Urinary bladder (tissue), 3 donors: ENCODE measurements at regions not wholly inside any gene's neighbourhood (a gene's known extent, or its start where the extent isn't known, plus 50 kb on each side); places are given as distances from the start of the nearest gene placed in this dataset.
"Not testable (repeated sequence)": the region's sequence is repeated elsewhere in the genome, so short reads cannot be mapped to it uniquely, and the experiment has no call there.

Experiments used
- DNase-seq: peaks from one replicate; pipeline ENCODE4 v3.0.0-alpha.2; 2015; ENCODE audit errors: extremely low spot score
- H3K27ac ChIP-seq: one replicate; pipeline ENCODE4 v1.5.1; 2013; ENCODE audit warnings: low read depth, mild to moderate bottlenecking, moderate library complexity
- H3K36me3 ChIP-seq: one replicate; pipeline ENCODE4 v1.6.1; 2013; ENCODE audit warnings: mild to moderate bottlenecking, moderate library complexity; ENCODE audit not compliant: insufficient read depth
- H3K4me1 ChIP-seq: one replicate; pipeline ENCODE4 v1.6.1; 2013; ENCODE audit warnings: mild to moderate bottlenecking, moderate library complexity; ENCODE audit not compliant: insufficient read depth
- H3K4me3 ChIP-seq: one replicate; pipeline ENCODE4 v1.5.1; 2013; ENCODE audit warnings: low read depth, low read length
- WGBS: extraction: QIAGEN DNeasy Blood & Tissue Kit; methylation state at CpG from one replicate; pipeline ENCODE4 v1.1.7; 2013; 5-methylcytosine and 5-hydroxymethylcytosine counted together
- donor health status: healthy with polysubstance abuse.
- donor health status: healthy.

DNA sequence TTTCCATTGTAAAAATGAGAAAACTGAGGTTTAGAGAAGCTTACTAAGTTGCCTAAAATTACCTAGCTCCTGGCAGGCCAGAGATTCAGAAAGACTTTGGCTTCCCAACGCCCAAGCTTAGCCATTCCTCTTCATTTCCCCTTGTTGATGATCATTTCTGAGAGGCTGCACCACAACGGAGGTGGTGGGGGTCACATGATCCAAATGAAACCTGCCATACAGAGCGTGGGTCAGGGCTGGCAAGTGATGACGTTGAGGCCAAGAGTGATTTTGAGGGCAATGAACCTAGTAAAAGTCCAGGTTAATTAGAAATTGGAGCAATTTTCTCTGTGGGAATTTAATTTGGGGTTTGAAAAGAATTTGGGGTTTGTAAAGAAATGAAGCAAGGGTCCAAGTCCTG is 109.9 kb downstream of the TMEM182 start:
- no peak for DNase-seq
- no peak overlapping the region for H3K27ac ChIP-seq
- WGBS: 77% methylated on average over 4 of the region's 4 CpGs
- no peak overlapping the region for H3K4me3 ChIP-seq
- H3K4me1 ChIP-seq: no peaks in the 10 kb centered on the region
- H3K36me3 ChIP-seq: no peaks in the 10 kb centered on the region

DNA sequence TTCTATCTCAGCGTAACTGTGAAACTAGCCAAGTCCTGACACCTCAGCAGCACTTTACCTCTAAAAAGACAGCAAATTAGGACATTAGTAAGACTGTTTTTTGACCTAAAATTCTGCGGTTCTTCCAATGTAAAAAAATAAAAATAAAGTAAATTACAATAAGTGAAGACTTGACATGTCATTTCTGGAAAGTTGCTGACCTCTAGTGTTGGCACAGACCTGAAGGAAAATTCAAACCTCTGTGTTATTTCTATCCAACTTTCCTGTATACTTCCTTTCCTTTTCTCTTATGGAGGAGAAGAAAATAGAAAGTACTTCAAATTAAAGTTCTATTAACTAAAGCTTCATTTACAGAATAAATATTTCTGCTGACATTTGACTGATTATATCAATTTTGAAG is 110.6 kb downstream of the TMEM182 start:
- H3K36me3 ChIP-seq: no peaks in the 10 kb centered on the region
- no peak for DNase-seq
- 77% methylated on average over 2 of the region's 2 CpGs for WGBS

DNA sequence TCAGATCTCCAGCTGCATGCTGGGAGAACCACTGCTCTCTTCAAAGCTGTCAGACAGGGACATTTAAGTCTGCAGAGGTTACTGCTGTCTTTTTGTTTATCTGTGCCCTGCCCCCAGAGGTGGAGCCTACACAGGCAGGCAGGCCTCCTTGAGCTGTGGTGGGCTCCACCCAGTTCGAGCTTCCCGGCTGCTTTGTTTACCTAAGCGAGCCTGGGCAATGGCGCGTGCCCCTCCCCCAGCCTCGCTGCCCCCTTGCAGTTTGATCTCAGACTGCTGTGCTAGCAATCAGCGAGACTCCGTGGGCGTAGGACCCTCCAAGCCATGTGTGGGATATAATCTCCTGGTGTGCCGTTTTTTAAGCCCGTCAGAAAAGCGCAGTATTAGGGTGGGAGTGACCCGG is 117.7 kb downstream of the TMEM182 start:
- H3K4me3 ChIP-seq, H3K36me3 ChIP-seq, H3K27ac ChIP-seq, DNase-seq, H3K4me1 ChIP-seq: not testable (repeated sequence)
- 92% methylated on average over 13 of the region's 13 CpGs for WGBS

More for the DNA sequence above, 110.6 kb downstream of the TMEM182 start:
- Histone ChIP-seq H3K4me3 (no peak overlapping the region), H3K4me1 (no peaks in the 10 kb centered on the region), H3K27ac (no peak overlapping the region)

DNA sequence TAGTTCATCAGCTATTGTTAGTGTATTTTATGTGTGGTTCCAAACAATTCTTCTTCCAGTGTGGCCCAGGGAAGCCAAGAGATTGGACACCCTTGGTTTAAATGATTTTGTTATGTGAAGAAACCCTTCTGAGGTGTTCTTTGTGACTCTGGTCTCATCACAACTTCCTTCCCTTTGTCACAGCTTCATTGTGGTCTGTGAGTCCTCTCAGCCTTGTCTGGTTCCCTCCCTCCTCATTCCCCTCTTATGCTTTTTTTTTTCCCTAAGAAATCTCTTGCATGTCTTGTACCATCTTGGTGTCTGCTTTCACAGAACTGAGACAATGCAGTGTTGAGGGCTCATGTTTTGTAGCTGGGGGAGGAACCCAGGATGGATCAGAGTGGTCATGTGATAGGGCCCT is 118.9 kb downstream of the TMEM182 start:
- H3K4me3 ChIP-seq: no peak overlapping the region
- no peaks in the 10 kb centered on the region for H3K36me3 ChIP-seq
- no peaks in the 10 kb centered on the region for H3K4me1 ChIP-seq

DNA sequence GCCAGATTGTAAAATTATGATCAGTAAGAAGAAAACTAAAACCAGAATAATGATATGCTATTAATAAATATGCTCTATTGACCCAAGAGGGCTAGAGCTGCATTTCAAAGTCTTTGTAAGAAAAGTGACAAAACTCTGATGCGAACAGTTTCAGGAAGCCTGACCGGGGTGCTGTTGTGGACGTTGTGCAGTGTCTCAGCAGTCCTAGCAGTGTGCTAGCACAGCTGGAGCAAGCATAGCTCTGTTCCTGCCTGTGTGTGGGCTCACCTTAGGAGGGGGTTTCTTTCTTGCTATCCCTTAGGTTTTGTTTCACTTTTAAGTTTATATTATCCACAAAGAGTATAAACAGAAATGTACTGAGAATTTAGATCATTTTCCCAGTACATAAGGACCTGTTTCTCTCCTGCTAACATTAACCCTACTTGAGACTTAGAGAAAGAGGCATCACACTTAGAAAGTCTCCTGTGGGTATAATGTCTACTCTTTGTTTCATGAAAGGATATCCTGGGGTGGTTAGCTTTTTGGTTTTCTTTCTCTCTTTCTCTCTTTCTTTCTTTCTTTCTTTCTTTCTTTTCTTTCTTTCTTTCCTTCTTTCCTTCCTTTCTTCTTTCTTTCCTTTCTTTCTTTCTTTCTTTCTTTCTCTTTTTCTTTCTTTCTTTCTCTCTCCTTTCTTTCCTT is 124.5 kb downstream of the TMEM182 start:
- no peaks in the 10 kb centered on the region for H3K36me3 ChIP-seq
- DNase-seq: no peak
- H3K27ac ChIP-seq: no peak overlapping the region
- H3K4me3 ChIP-seq: no peak overlapping the region
- 26% methylated on average over 3 of the region's 3 CpGs for WGBS
- H3K4me1 ChIP-seq: no peaks in the 10 kb centered on the region

More for the DNA sequence above, 118.9 kb downstream of the TMEM182 start:
- DNase-seq: no peak
- H3K27ac ChIP-seq: no peak overlapping the region

DNA sequence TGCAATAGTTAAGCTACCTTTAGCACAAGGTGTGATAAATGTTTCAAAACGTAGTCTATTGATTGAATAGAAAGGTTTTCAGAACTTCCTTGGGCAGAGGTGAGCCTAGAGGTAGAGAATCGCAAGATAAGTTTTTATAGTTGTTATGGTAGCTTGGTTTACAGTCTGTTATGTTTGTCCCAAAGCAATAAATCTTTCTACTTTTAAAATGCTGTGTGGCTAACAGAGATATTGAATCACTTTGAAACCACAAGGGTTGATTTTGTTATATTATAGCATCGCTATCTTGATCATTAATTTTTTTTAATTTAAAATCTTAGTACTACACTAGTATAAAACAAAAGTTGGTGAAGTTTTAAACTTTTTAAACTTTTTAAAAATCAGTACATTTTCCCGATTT is 126.7 kb downstream of the TMEM182 start:
- no peak for DNase-seq
- Histone ChIP-seq H3K4me1 (no peaks in the 10 kb centered on the region), H3K4me3 (no peak overlapping the region), H3K27ac (no peak overlapping the region), H3K36me3 (no peaks in the 10 kb centered on the region)
- WGBS: 50% methylated on average over 4 of the region's 4 CpGs

DNA sequence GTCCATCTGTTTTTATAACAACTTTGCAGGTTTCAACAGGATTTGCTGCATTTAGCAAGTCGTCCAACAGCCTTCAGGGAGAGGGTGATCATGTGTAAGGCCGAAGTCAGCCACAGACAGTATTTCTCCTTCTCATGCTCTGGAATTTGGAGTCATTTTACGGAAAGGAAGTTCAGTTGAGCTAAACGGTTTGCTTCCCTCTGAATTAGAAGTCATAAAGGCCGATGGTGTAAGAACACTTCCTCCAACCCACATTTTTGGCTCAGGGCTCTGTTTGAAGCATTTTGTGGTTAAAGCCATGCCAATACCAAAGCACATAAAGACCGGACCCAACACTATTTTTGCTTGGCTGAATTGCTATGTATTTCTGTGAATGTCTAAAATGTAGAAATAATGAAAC is 129.5 kb downstream of the TMEM182 start:
- no peak for DNase-seq
- H3K36me3 ChIP-seq: no peaks in the 10 kb centered on the region
- H3K4me1 ChIP-seq: no peaks in the 10 kb centered on the region
- 19% methylated on average over 6 of the region's 6 CpGs for WGBS
- no peak overlapping the region for H3K27ac ChIP-seq
- H3K4me3 ChIP-seq: no peak overlapping the region

DNA sequence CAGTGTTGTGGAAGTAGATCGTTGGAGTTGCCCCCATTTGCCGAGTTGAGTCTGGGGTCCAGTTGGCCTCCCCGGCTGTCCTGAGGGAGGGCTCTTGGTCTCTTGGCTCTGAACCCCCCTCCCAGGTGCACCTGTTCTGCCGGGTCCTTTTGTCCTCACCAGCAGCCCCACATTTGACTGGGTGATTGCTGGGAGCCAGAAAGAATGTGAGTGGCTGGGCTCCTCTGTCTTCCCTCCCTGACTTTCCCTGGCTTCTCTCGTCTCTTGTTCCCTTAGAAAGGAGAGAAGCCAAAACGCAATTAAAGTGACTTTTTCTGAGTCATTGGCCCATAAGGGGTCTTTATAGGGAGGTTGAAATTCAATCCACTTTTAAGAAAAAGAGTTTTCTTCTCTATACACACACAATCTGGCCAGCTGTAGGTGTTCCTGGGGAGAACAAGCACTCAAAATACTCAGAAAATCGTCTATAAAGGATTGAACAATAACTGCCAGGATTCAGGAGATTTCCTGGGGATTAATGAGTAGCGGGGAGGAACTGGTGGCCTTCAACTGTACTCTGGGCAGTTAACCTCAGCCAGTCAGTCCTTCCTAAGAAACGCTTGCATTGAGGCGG is 131.0 kb downstream of the TMEM182 start:
- Histone ChIP-seq H3K36me3 (no peaks in the 10 kb centered on the region), H3K27ac (no peak overlapping the region), H3K4me3 (no peak overlapping the region), H3K4me1 (no peaks in the 10 kb centered on the region)
- 52% methylated on average over 10 of the region's 10 CpGs for WGBS
- no peak for DNase-seq

DNA sequence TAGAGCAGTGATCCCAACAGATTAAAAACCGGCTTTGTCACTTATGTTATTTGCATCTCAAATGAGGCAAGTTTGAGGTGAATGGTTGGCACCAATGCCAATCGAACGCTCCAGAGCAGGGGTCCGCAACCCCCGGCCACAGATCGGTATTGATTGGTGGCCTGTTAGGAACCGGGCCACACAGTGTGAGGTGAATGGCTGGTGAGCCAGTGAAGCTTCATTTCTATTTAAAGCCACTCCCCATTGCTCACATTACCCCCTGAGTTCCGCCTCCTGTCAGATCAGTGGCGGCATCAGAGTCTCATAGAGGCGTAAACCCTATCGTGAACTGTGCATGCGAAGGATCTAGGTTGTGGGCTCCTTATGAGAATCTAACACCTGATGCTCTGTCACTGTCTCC is 132.0 kb downstream of the TMEM182 start:
- Histone ChIP-seq H3K4me1 (no peaks in the 10 kb centered on the region), H3K27ac (no peak overlapping the region), H3K4me3 (no peak overlapping the region), H3K36me3 (no peaks in the 10 kb centered on the region)
- no peak for DNase-seq
- 96% methylated on average over 12 of the region's 12 CpGs for WGBS

DNA sequence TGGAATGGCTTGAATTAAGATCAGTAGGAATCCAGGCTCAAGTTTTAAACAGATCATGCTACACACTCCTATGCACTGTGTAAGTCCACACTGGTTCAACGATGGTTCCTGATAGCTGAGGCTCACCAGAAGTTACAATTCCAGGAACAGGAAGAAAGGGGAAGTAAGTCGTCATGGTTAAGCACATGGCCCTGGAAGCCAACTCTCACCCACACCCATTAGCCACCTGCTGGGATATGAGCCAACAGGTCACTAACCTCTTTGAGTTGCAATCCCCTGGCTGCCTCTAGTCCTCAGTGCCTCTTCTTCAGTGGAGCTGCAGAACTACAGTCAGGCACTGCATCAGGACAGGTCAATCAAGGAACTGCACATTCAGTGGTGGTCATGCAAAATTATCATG is 133.5 kb downstream of the TMEM182 start:
- Histone ChIP-seq H3K27ac (no peak overlapping the region), H3K4me3 (no peak overlapping the region), H3K4me1 (no peaks in the 10 kb centered on the region), H3K36me3 (no peaks in the 10 kb centered on the region)
- WGBS: 54% methylated on average over 2 of the region's 2 CpGs
- DNase-seq: no peak

DNA sequence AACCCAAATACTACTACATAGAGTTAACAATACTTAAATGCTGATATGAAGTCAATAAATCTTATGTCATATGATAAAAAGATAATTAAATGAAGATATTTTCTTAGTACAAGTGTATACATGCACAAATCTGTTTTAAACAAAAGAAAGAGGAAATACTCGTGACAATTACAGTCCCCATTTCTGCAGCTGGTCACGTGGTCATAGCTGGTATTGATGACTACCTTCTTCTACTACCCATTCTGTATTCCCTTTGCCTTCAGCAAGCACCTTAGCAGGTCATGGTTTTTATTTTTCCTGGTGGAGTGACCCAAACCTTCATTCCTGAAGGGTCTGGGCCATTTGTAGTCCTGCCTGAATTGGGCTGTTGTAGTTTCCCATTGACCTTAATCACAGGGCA is 147.4 kb downstream of the TMEM182 start:
- WGBS: 50% methylated on average over 2 of the region's 2 CpGs
- not testable (repeated sequence) for H3K4me1 ChIP-seq, H3K4me3 ChIP-seq, H3K36me3 ChIP-seq, H3K27ac ChIP-seq, DNase-seq

DNA sequence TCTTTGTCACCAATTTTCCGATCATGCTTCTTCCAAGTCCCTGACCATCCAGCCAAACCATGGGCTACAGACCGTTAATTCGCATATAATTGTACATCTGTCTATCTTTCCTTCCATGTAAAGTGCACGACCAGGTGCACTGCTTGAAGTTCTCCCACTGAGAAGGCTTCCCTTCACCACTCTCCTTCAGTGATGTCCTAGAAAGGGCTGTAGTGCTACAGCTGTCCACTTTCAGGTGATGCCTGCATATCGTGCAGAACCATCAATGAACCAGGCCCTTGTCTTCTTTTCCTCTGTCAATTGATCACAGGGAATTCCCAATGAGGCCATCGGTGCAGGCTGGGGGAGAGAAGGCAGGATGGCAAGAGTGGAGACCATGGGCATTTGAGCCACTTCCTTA is 148.9 kb downstream of the TMEM182 start:
- H3K36me3 ChIP-seq: no peaks in the 10 kb centered on the region
- no peaks in the 10 kb centered on the region for H3K4me1 ChIP-seq
- 85% methylated on average over 6 of the region's 6 CpGs for WGBS
- H3K4me3 ChIP-seq: no peak overlapping the region
- DNase-seq: no peak
- H3K27ac ChIP-seq: no peak overlapping the region

DNA sequence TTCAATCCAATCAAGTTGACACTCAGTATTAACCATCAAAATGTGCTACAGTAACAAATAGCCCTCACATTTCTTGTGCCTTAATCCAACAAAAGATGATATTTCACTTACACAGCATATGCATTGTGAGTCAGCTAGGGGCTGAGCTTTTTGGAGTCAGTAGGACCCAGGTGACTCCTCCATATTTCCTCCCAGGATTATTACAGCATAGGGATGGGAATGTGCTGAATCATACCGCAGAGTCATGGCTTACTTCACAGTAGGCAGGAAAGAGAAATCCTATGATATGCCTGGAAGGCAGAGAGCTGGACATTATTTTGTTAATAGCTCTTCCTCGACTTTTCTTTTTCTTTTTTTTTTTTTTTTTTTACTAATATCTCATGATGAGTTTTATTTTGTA is 153.3 kb downstream of the TMEM182 start:
- DNase-seq: no peak
- H3K36me3 ChIP-seq: no peaks in the 10 kb centered on the region
- H3K27ac ChIP-seq: no peak overlapping the region
- 79% methylated on average over 2 of the region's 2 CpGs for WGBS
- H3K4me1 ChIP-seq: no peaks in the 10 kb centered on the region
- H3K4me3 ChIP-seq: no peak overlapping the region

DNA sequence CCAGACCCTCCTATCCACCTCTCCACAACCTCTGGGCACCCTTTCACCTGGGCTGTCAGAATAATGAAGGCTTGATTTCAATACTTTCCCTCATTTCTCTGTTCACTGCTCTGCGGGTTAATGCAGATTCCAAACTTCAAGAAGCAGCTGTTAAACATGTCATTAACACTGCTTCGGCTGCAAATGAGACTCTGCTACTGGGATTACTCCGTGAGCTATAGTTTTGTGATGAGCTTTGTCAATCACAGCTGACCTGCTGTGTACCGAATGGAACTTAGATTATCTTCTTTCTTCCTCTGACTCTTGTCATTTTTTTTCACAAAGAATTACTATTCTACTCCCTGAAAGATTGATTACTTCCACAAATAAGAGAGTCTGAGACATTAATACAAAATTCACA is 160.5 kb downstream of the TMEM182 start:
- Histone ChIP-seq H3K4me1 (no peaks in the 10 kb centered on the region), H3K4me3 (no peak overlapping the region), H3K36me3 (no peaks in the 10 kb centered on the region), H3K27ac (no peak overlapping the region)
- DNase-seq: no peak
- 61% methylated on average over 4 of the region's 4 CpGs for WGBS

DNA sequence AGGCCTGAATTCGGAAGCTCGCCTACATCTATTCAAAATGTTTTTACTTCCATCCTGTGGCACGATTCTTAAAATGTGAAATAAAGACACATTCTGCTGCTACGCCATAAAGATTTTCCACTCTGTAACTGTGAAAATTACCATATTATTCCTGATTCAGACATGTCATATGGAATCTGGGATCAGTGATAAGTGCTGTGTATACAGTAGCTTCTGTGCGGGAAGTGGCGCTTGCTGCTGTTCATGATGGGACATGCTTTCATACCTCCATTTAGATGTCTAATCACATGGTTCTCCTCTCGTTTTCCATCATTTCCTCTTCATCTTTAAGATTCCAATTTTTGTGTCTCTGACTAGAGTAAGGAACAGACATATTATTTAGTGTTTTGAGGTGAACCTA is 163.2 kb downstream of the TMEM182 start:
- 88% methylated on average over 7 of the region's 7 CpGs for WGBS
- DNase-seq: no peak
- H3K4me1 ChIP-seq: no peaks in the 10 kb centered on the region
- H3K36me3 ChIP-seq: no peaks in the 10 kb centered on the region
- no peak overlapping the region for H3K27ac ChIP-seq
- H3K4me3 ChIP-seq: no peak overlapping the region
